HG03457 (cell line): ENCODE measurements at regions not wholly inside any gene's neighbourhood (a gene's known extent, or its start where the extent isn't known, plus 50 kb on each side); places are given as distances from the start of the nearest gene placed in this dataset.
"Not testable (repeated sequence)": the region's sequence is repeated elsewhere in the genome, so short reads cannot be mapped to it uniquely, and the experiment has no call there.

Experiments
- ATAC-seq: cut with Tn5 transposase; IDR thresholded peaks from one replicate; pipeline ENCODE4 v1.9.1; 2021; ENCODE audit warnings: moderate number of reproducible peaks; ENCODE audit not compliant: unreplicated experiment

DNA sequence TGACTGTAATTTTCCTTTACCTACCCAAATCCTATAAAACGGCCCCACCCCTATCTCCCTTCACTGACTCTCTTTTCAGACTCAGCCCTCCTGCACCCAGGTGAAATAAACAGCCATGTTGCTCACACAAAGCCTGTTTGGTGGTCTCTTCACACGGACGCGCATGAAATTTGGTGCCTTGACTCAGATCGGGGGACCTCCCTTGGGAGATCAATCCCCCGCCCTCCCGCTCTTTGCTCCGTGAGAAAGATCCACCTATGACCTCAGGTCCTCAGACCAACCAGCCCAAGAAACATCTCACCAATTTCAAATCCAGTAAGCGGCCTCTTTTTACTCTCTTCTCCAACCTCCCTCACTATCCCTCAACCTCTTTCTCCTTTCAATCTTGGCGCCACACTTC is 1344.7 kb upstream of the GOT2 start:
- not testable (repeated sequence) for ATAC-seq

DNA sequence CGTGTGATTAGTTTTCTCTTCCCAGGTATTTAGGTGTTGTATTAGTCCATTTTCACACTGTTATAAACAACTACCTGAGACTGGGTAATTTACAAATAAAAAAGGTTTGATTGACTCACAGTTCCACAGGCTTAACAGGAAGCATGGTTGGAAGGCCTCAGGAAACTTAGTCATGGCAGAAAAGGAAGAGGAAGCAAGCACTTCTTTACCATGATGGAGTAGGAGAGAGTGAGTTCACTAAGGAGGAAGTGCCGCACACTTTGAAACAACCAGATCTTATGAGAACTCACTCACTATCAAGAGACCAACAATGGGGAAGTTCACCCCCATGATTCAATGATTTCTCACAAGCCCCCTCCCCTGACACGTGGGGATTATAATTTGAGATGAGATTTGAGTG is 1343.7 kb upstream of the GOT2 start:
- ATAC-seq = no peak

DNA sequence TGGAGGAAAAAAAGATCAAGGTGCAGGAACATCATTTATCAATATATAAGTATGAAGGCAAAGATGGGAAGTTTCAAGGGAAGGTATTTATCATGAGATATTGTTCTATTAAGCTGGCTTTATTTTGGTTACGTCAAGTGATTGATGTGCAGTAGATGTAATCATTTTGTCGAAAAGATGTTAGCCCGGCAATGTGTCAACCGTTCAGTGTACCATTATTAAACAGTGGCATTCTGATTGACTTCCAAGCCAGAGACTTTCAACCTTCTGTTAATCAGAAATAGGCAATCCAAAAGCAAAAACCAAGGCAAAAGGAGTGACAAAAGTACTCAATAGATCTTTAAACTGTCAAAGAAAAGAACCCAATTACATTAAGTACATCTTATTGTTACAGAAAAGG is 1340.3 kb upstream of the GOT2 start:
- no peak for ATAC-seq

DNA sequence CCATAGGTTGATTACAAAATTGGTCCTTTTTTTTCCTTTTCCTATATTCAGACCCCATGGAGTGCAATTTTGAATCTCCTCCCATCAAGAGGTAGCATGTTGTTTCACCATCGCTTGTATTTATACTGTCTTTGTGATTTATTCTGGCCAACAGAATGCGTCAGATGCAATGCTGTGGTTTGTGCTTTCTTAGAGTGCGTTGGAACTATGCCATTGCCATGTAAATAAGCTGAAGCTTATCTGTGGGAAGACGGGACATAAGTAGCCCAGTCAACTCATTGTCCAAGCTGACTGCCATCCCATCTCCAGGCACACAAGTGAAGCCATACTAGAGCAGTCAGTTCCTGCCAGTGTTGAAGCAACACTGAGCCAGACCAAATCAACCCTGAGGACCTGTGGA is 1339.3 kb upstream of the GOT2 start:
- no peak for ATAC-seq

DNA sequence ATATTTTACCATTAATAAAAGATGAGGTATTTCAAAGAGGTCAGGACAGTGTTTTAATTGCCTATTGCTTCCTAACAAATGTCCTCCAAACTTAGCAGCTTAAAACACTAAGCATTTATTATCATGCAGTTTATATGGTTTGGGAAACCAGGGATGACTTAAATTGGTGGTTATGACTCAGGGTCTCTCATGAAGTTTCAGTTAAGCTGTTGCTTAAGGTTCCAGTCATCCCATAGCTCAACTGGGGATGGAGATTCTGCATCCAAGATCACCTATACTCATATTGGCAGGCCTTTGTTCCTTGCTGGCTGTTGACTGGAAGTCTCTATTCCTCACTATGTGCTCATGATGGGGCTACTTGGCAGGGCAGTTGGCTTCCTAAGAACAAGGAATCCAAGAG is 1329.9 kb upstream of the GOT2 start:
- no peak for ATAC-seq

DNA sequence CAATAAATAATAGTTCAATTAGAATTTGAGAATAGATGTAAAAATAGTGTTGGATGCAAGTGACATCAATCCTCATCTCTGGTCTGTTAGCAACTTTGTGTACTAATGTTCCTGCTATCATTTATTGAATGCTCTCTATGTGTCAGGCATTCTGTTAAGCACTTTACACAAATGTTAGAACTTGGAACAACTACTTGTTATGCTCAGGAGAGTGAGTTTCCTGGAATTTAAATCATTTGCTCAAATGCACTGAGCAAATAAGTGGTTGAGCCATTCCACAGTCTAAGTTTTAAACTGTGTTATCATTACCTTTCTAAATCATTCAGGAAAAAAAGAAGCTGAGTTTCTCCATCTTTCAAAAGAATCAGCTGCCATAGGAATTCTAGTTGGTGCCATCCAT is 1327.3 kb upstream of the GOT2 start:
- ATAC-seq = no peak

DNA sequence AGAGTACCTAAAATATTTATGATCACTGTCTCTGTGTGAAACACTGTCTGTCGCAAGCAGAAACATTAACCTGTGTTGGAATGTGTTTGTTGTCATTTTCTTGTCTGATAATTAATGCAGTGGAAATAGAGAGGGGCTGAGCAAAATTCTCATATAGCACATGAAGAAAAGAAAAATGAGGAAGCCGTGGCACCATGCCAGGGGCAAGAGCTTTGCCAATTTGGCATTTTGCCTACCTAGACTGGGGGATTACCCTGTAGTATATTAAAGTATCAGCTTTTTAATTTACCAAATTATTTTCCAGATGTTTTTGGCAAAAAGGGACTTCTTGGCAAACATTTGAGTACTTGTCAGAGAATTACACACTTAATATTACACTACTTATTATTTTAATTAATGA is 1326.6 kb upstream of the GOT2 start:
- ATAC-seq = no peak

DNA sequence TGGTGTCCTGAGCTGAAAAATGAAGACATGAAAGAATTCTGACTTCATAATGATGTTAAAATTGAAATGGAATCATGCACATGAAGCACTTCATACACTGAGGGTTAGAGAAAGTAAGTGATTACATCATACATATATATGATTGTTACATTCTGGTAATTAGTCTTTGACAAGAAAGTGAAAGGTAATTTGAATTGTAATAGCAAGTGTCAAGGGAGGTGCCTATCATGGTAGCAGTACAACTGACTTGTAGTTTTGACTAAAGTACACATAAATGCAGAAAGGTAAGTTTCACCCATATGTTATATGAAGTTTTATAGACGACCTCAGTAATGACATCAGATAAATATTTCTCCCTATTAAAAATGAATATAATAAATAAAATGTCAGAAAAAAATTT is 1325.0 kb upstream of the GOT2 start:
- no peak for ATAC-seq

DNA sequence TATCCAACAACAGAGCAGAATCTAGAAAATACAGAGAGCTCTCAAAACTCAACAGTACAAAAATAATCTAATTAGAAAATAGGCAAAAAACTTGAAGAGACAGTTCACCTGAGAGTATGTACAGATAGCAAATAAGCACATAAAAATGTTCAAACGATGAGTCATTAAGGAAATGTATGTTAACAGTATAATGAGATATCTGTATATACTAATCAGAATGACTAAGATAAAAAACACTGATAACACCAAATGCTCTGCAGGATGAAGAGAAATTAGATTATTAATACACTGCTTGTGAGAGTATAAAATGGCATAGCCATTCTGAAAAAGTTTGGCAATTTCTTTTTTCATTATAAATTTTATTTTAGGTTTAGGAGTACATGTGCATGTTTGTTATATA is 1307.6 kb upstream of the GOT2 start:
- no peak for ATAC-seq

DNA sequence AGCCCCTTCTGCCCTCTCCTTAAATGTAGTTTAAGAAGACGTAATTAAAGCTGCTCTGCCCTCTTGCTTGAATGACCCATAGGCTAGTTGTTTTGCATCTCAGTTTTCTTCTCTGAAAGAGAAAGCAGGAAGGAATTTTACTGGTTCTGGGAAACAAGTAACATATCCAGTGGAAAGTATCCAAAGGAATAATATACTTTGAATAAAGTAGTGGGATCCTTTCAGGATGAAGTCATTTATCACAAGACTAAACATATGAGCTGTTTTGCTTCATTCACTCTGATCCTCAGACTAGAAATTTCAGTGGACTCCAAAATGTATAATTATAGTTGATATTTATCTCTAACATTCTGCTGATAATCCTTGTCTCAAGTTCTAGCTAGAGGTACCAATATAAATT is 1297.6 kb upstream of the GOT2 start:
- ATAC-seq = no peak

DNA sequence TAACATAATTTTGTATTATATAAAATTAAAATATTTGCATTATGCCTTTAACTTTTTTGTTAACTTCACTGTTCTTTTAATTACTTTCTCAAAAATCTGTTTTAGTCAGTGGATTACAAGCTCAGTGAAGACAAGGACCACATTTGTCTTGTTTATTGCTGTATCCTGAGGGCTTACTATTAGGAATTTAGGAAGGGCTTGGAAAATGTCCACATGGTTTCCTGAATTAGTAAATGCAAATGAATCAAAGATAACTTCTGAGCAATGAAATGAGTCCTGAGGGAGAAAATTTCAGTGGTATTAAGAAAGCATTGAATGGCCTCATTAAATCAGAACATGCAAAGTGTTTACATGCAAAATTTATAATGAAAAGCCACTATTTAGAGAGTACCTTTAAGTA is 1293.2 kb upstream of the GOT2 start:
- ATAC-seq = no peak

DNA sequence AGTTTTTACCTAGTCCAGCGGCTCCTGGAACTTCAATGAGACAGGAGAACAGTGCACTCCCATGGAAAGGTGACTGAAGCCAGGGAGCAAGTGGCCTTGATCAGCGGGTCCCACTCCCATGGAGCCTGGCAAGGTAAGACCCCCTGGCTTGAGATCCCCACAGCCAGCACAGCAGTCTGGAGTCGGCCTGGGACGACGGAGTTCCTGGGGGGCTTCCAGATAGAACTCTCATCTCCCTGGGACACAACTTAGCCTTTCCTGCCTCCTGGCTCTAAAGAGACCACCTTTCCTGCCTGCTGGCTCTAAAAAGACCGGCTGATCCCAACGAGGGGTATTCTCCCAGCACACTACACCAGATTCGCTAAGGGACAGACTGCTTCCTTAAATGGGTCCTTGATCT is 1279.0 kb upstream of the GOT2 start:
- no peak for ATAC-seq

DNA sequence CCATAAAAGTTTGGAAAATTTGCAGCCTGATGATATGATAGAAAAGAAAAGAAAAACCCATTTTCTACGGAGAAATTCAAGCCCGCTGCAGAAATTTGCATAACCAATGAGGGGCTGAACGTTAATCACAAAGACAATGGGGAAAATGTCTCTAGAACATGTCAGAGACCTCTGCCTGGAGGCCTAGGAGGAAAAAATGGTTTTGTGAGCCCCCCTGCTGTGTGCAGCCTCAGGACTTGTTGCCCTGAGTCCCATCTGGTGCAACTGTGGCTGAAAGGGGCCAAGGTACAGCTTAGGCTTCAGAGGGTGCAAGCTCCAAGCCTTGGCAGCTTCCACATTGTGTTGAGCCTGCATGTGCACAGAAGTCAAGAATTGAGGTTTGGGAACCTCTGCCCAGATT is 1267.4 kb upstream of the GOT2 start:
- ATAC-seq = no peak

DNA sequence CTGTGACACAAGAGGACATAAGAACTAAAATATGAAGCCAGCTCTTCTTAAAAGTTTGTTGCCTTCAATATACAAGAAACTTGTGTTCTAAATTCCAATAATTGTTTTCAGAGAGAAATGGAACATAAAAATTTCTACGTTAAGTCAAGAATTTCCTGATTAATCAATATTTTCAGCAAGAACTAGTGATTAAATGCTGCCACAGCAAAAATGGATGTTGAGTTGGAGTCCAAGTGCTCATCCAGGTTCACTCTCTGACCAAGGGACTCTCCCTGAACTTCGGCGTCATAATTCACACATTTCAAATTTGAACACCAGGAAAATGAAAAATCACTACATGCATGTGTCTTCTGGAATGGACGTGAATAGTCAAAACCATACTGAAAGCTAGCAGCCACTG is 1263.6 kb upstream of the GOT2 start:
- ATAC-seq = no peak

DNA sequence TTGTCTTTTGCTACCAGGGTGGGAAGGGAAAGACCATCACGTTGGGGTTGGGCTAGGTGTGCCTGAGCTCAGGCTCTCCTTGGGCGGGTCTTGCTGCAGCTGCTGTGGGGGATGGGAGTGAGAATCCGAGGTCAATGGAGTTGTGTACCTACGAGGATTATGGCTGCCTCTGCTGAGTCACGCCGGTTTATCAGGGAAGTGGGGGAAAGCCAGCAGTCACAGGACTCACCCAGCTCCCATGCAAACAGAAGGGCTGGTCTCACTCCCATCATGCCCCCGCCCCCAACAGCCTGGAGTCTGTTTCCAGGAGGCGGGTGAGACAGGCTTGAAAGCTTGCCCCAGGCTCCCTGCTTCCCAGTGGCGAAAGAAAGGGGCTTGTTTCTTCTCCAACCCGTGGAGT is 1259.0 kb upstream of the GOT2 start:
- ATAC-seq = no peak

DNA sequence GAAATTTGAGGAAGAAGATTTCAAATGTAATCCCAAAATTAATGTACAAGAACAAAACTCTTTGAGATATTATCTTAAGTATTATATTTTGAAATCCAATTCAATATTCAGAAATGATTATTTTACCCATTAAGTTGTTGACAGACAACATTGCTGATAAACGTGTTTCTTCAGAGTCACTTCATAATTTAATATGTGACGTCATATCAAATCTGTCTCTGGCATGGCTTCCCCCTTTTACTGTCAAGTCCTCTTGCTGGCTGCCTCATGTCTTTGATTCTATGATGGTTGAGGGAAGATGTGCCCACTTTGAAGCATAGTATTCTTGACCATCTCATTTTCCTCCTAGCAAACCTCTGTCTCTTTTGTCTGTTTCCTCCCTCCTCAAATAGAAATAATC is 1257.1 kb upstream of the GOT2 start:
- no peak for ATAC-seq

DNA sequence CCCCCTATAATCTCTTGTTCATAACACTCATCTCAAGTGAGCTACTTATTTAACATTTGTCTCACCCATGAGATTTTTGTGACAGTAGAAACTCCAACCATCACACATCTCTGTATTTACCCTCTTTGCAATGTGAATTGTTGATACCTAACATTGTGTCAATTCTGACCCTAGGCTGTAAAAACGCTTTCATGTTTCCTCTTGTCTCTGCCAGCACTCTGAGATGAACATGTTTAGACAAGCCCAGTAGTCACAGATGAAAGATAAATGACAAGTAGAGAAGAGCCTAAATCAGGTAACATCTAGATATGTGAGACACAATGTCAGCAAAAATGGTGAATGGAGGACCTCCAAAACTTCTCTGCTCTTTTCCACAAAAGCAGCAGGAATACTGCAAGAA is 1254.5 kb upstream of the GOT2 start:
- ATAC-seq = no peak

DNA sequence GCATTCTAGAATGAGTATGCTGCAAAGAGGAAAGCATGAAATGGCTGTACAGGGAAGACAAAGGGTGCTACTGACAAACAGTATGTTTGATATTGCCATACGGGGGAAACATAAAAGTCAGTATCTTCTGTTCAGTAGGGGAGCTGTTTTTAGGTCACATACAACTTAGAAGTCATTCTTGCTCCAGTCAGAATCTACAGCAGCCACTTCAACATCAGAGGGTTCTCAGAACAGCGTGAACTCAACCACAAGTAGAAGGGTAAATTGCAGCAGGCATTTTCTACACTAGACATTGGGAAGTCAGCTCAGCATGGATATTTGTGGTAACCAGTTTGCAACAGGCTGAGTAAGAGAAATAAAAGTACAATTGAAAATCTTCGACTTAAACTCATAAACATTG is 1241.8 kb upstream of the GOT2 start:
- no peak for ATAC-seq

DNA sequence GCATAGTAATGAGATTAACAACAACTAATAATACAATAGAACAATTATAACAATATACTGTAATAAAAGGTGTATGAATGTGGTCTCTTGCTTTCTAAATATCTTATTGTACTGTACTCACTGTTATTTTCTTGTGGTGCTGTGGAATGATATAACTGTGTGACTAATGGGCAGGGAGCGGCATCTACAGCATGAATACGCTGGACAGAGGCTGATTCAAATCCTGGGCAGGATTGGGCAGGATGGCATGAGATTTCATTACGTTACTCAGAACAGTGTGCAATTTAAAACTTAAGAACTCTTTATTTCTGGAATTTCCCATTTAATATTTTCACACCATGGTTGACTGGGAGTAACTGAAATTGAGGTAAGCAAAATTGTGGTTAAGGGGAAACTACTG is 1239.8 kb upstream of the GOT2 start:
- no peak for ATAC-seq

DNA sequence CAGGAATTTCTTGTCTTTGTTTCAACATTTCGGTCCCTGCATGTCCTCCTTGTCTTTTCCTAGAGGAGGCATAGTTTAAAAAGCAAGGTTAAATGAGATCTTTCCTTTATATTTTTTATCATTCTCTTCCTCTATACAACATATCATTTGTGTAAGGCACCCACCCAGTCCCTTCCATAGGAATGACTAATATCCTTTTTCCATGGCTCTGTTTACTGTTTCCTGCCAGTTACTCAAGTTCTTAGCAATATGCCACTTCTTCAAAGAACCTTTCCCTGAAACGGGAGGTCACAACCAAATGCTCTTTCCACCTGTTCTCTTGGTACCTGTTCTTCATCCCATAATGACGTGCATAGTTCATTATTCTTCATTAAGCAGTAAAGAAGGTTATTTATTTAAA is 1237.1 kb upstream of the GOT2 start:
- ATAC-seq = no peak

DNA sequence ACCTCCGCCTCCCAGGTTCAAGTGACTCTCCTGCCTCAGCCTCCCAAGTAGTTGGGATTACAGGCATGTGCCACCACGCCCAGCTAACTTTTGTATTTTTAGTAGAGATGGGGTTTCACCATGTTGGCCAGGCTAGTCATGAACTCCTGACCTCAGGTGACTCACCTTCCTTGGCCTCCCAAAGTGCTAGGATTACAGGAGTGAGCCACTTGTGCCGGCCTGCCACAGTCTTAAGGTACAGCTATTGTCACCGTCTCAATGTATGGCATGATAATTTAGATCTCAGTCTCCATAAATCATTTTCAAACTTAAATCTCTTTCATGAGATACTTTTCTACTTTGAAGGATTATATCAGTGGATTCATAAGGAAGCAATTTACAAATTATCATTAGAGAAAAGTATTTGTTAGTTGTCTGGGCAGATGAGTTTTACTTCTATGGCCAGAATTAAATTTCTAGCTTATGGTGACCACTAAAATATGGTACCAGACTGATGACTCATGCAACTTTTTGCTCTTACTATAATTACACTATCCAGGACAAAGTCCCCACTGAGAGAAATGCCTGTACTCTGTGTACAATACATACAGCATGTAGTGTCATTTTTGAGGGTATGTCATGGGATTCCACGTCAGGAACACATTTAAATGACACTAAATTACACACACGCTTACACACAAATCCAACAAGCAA is 1230.3 kb upstream of the GOT2 start:
- no peak for ATAC-seq

DNA sequence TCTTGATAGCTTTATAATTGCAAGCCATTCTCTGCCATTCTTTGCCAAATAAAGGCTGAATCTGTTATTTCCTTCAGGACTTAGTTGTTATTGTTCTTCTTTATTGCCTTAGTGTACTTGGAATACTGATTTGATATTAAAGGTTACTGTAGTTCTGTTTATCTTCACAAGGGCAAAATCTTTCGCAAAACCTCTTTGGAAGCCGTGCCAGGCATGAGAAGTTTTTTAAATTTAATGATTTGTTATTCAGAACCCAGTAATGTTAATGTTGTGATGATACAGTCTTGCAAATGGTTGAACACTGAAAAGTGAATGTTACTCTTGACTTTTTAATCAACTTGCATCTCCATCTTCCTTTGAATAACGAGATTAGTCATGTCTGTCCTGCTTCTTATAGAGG is 1225.2 kb upstream of the GOT2 start:
- no peak for ATAC-seq

DNA sequence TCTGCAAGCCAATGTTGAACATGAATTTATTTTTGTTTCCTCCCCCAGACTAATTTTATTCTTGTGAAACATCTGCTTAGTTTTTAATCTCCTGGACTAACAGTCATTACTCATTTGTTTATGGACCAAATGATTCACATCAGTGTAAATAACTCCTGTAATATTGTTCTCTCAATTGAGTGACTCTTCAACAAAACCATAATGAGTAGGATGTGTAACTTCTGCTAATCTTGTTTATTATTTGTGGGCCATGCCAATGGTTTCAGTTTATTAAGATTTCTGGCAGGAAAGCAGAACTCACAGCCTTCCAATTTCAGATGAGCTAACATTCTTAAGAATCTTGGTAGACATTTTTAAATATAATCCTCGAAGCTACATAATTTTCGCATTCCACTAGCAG is 1216.3 kb upstream of the GOT2 start:
- ATAC-seq = no peak

DNA sequence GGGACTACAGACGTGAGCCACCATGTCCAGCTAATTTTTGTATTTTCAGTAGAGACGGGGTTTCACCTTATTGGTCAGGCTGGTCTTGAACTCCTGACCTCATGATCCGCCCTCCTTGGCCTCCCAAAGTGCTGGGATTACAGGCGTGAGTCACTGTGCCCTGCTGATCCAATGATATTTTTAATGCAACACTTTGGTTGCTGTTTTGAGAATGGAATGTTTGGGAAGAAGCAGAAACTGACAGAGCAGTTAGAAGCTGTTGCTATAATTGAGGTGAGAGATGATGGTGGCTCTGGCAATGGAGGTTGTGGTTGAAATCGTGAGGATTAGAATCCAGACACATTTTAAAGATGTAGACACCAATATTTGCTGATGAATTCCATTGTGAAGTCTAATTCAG is 1209.9 kb upstream of the GOT2 start:
- ATAC-seq = not testable (repeated sequence)
